ENCODE measurements at regions not wholly inside any gene's neighbourhood (a gene's known extent, or its start where the extent isn't known, plus 50 kb on each side); places are given as distances from the start of the nearest gene placed in this dataset.

DNA sequence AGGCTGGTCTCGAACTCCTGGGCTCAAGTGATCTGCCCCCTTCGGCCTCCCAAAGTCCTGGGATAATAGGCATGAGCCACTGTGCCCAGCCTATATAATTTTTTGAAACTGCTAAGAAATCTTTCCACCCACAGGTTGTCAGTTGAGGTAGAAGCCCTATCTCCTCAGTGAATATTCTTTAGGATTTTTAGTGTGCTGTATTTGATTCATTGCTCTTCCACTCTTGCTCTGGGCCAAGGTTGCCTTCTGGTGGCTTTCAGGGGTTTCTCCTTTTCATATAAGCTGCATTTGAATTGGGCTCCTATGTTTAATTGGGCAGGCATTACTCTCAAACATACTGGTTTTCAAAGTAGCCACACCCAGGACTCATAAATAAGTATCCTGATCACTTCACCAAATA is 931.2 kb downstream of the GATA3 start:
- H3K4me3 ChIP-seq (ENCODE audit: low read length in 2 of 2), result no peak overlapping the region
- no peak overlapping the region for H3K4me2 ChIP-seq (ENCODE audit: insufficient read depth, low read length, poor library complexity, severe bottlenecking)
- H2BK15ac ChIP-seq (ENCODE audit: low read length), result no peak overlapping the region
- no peaks in the 10 kb centered on the region for H3K27me3 ChIP-seq (ENCODE audit: control insufficient read depth in 3 of 3, insufficient read depth in 3 of 3, low read depth in 1 of 3, low read length in 3 of 3)
- H2BK120ac ChIP-seq (ENCODE audit: low read depth, low read length), result no peak overlapping the region
- H3K23ac ChIP-seq (ENCODE audit: low read depth, low read length, poor library complexity), result no peak overlapping the region
- no peak overlapping the region for H4K91ac ChIP-seq (ENCODE audit: low read depth, low read length, poor library complexity)
- no peak overlapping the region for H4K8ac ChIP-seq (ENCODE audit: low read depth, low read length)
- no peaks in the 10 kb centered on the region for H3K4me1 ChIP-seq (ENCODE audit: control insufficient read depth in 2 of 2, insufficient read depth in 1 of 2, low read depth in 1 of 2, low read length in 2 of 2)
- no peak for DNase-seq (ENCODE audit: low spot score)
- H3K9ac ChIP-seq (ENCODE audit: low read depth, low read length, poor library complexity), result no peak overlapping the region
- H2BK12ac ChIP-seq (ENCODE audit: low read length), result no peak overlapping the region
- H2AFZ ChIP-seq (ENCODE audit: low read length), result no peak overlapping the region
- no peaks in the 10 kb centered on the region for H3K9me3 ChIP-seq (replicated peaks in 1 of 2; ENCODE audit: control insufficient read depth in 2 of 2, insufficient read depth in 1 of 2, low read depth in 1 of 2, low read length in 2 of 2)
- no CpG with 5 or more reads among the region's 2 CpGs for WGBS, 2 donors (ENCODE audit: extremely low coverage in 2 of 2, insufficient read length in 2 of 2, insufficient replicate concordance in 1 of 2)
- H3K14ac ChIP-seq (ENCODE audit: low read length), result no peak overlapping the region
- no peak overlapping the region for H2BK5ac ChIP-seq (ENCODE audit: low read length)
- no peaks in the 10 kb centered on the region for H3K36me3 ChIP-seq (replicated peaks in 1 of 2; ENCODE audit: control insufficient read depth in 2 of 2, insufficient read depth in 2 of 2, low read length in 2 of 2)
- H3K79me1 ChIP-seq (ENCODE audit: low read depth, low read length), result no peaks in the 10 kb centered on the region
- H3K18ac ChIP-seq (ENCODE audit: low read length), result no peak overlapping the region
- no peak overlapping the region for H3K4ac ChIP-seq (ENCODE audit: low read length)
- no peak overlapping the region for H3K27ac ChIP-seq (replicated peaks; ENCODE audit: low read length)
- H2AK5ac ChIP-seq (ENCODE audit: low read depth, low read length), result no peak overlapping the region

- H3K4me2 ChIP-seq (ENCODE audit: insufficient read depth, low read length, poor library complexity, severe bottlenecking), result no peak overlapping the region
- no peak overlapping the region for H2BK120ac ChIP-seq (ENCODE audit: low read depth, low read length)
- H2AFZ ChIP-seq (ENCODE audit: low read length), result no peak overlapping the region
- H3K9ac ChIP-seq (ENCODE audit: low read depth, low read length, poor library complexity), result no peak overlapping the region
- no peak overlapping the region for H2BK5ac ChIP-seq (ENCODE audit: low read length)
- no peak overlapping the region for H3K4ac ChIP-seq (ENCODE audit: low read length)
- no peaks in the 10 kb centered on the region for H3K79me1 ChIP-seq (ENCODE audit: low read depth, low read length)
- H4K91ac ChIP-seq (ENCODE audit: low read depth, low read length, poor library complexity), result no peak overlapping the region
- no peak overlapping the region for H3K4me3 ChIP-seq (ENCODE audit: low read length in 2 of 2)
- H3K9me3 ChIP-seq (replicated peaks in 1 of 2; ENCODE audit: control insufficient read depth in 2 of 2, insufficient read depth in 1 of 2, low read depth in 1 of 2, low read length in 2 of 2), result no peaks in the 10 kb centered on the region
- no peak overlapping the region for H3K27ac ChIP-seq (replicated peaks; ENCODE audit: low read length)
- H2BK15ac ChIP-seq (ENCODE audit: low read length), result no peak overlapping the region
- no peak overlapping the region for H3K14ac ChIP-seq (ENCODE audit: low read length)
- no peak overlapping the region for H3K18ac ChIP-seq (ENCODE audit: low read length)
- no peak overlapping the region for H3K23ac ChIP-seq (ENCODE audit: low read depth, low read length, poor library complexity)
- no peak overlapping the region for H2AK5ac ChIP-seq (ENCODE audit: low read depth, low read length)
- H4K8ac ChIP-seq (ENCODE audit: low read depth, low read length), result no peak overlapping the region
- WGBS, 2 donors (ENCODE audit: extremely low coverage in 2 of 2, insufficient read length in 2 of 2, insufficient replicate concordance in 1 of 2), result no CpG with 5 or more reads among the region's 6 CpGs
- H3K36me3 ChIP-seq (replicated peaks in 1 of 2; ENCODE audit: control insufficient read depth in 2 of 2, insufficient read depth in 2 of 2, low read length in 2 of 2), result no peaks in the 10 kb centered on the region
- no peaks in the 10 kb centered on the region for H3K4me1 ChIP-seq (ENCODE audit: control insufficient read depth in 2 of 2, insufficient read depth in 1 of 2, low read depth in 1 of 2, low read length in 2 of 2)
- no peaks in the 10 kb centered on the region for H3K27me3 ChIP-seq (ENCODE audit: control insufficient read depth in 3 of 3, insufficient read depth in 3 of 3, low read depth in 1 of 3, low read length in 3 of 3)
- no peak overlapping the region for H2BK12ac ChIP-seq (ENCODE audit: low read length)
- DNase-seq (ENCODE audit: low spot score), result no peak
Observed at GRCh38 chr10:8986975-8987374, 932.5 kb downstream of the GATA3 start.

DNA sequence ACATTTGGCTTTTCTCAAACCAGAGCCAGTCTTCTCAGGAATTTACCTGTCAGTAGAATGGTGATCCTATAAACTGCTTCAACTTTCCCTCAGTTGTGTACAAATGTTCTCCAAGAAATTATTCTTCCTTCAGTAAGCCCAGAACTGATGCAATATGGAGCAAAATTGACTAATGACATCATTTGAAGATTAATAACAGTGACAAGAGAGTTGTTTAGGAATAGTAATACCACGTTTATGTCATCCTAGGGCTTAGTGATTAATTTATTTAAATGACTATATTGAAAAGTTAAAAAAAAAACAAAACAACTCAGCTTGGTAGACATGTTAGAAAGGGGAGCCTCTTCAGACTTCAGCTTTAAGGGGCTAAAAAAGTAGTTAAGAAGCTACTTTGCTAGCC is 933.2 kb downstream of the GATA3 start:
- Histone ChIP-seq H3K9me3 (replicated peaks in 1 of 2; ENCODE audit: control insufficient read depth in 2 of 2, insufficient read depth in 1 of 2, low read depth in 1 of 2, low read length in 2 of 2) (no peaks in the 10 kb centered on the region), H3K4me2 (ENCODE audit: insufficient read depth, low read length, poor library complexity, severe bottlenecking) (no peak overlapping the region), H4K91ac (ENCODE audit: low read depth, low read length, poor library complexity) (no peak overlapping the region)

GRCh38 chr10:8990280-8990987 is 935.9 kb downstream of the GATA3 start:
- no peaks in the 10 kb centered on the region for H3K27me3 ChIP-seq (ENCODE audit: control insufficient read depth in 3 of 3, insufficient read depth in 3 of 3, low read depth in 1 of 3, low read length in 3 of 3)
- no peak overlapping the region for H2BK15ac ChIP-seq (ENCODE audit: low read length)
- H2BK12ac ChIP-seq (ENCODE audit: low read length), result no peak overlapping the region
- H2AFZ ChIP-seq (ENCODE audit: low read length), result no peak overlapping the region
- H3K9me3 ChIP-seq (replicated peaks in 1 of 2; ENCODE audit: control insufficient read depth in 2 of 2, insufficient read depth in 1 of 2, low read depth in 1 of 2, low read length in 2 of 2), result no peaks in the 10 kb centered on the region
- H4K91ac ChIP-seq (ENCODE audit: low read depth, low read length, poor library complexity), result no peak overlapping the region
- no peak overlapping the region for H2BK5ac ChIP-seq (ENCODE audit: low read length)
- DNase-seq (ENCODE audit: low spot score), result no peak
- H3K14ac ChIP-seq (ENCODE audit: low read length), result no peak overlapping the region
- no peak overlapping the region for H2BK120ac ChIP-seq (ENCODE audit: low read depth, low read length)
- no CpG with 5 or more reads among the region's 3 CpGs for WGBS, 2 donors (ENCODE audit: extremely low coverage in 2 of 2, insufficient read length in 2 of 2, insufficient replicate concordance in 1 of 2)
- no peak overlapping the region for H3K4ac ChIP-seq (ENCODE audit: low read length)
- H3K4me3 ChIP-seq (ENCODE audit: low read length in 2 of 2), result no peak overlapping the region
- no peak overlapping the region for H3K4me2 ChIP-seq (ENCODE audit: insufficient read depth, low read length, poor library complexity, severe bottlenecking)
- no peaks in the 10 kb centered on the region for H3K79me1 ChIP-seq (ENCODE audit: low read depth, low read length)
- H2AK5ac ChIP-seq (ENCODE audit: low read depth, low read length), result no peak overlapping the region
- no peak overlapping the region for H3K9ac ChIP-seq (ENCODE audit: low read depth, low read length, poor library complexity)
- no peak overlapping the region for H4K8ac ChIP-seq (ENCODE audit: low read depth, low read length)
- H3K23ac ChIP-seq (ENCODE audit: low read depth, low read length, poor library complexity), result no peak overlapping the region
- no peaks in the 10 kb centered on the region for H3K36me3 ChIP-seq (replicated peaks in 1 of 2; ENCODE audit: control insufficient read depth in 2 of 2, insufficient read depth in 2 of 2, low read length in 2 of 2)
- no peaks in the 10 kb centered on the region for H3K4me1 ChIP-seq (ENCODE audit: control insufficient read depth in 2 of 2, insufficient read depth in 1 of 2, low read depth in 1 of 2, low read length in 2 of 2)
- H3K27ac ChIP-seq (replicated peaks; ENCODE audit: low read length), result no peak overlapping the region
- no peak overlapping the region for H3K18ac ChIP-seq (ENCODE audit: low read length)

More for the DNA sequence above, 933.2 kb downstream of the GATA3 start:
- no peaks in the 10 kb centered on the region for H3K36me3 ChIP-seq (replicated peaks in 1 of 2; ENCODE audit: control insufficient read depth in 2 of 2, insufficient read depth in 2 of 2, low read length in 2 of 2)
- H3K18ac ChIP-seq (ENCODE audit: low read length), result no peak overlapping the region
- H3K79me1 ChIP-seq (ENCODE audit: low read depth, low read length), result no peaks in the 10 kb centered on the region
- no peak overlapping the region for H3K4ac ChIP-seq (ENCODE audit: low read length)
- H3K4me1 ChIP-seq (ENCODE audit: control insufficient read depth in 2 of 2, insufficient read depth in 1 of 2, low read depth in 1 of 2, low read length in 2 of 2), result no peaks in the 10 kb centered on the region
- no peak overlapping the region for H2AFZ ChIP-seq (ENCODE audit: low read length)
- H4K8ac ChIP-seq (ENCODE audit: low read depth, low read length), result no peak overlapping the region
- H3K4me3 ChIP-seq (ENCODE audit: low read length in 2 of 2), result no peak overlapping the region
- no peak overlapping the region for H3K9ac ChIP-seq (ENCODE audit: low read depth, low read length, poor library complexity)
- no peaks in the 10 kb centered on the region for H3K27me3 ChIP-seq (ENCODE audit: control insufficient read depth in 3 of 3, insufficient read depth in 3 of 3, low read depth in 1 of 3, low read length in 3 of 3)
- H2BK15ac ChIP-seq (ENCODE audit: low read length), result no peak overlapping the region
- H2BK120ac ChIP-seq (ENCODE audit: low read depth, low read length), result no peak overlapping the region
- H3K27ac ChIP-seq (replicated peaks; ENCODE audit: low read length), result no peak overlapping the region
- no peak overlapping the region for H2BK12ac ChIP-seq (ENCODE audit: low read length)
- no CpG with 5 or more reads among the region's 1 CpG for WGBS, 2 donors (ENCODE audit: extremely low coverage in 2 of 2, insufficient read length in 2 of 2, insufficient replicate concordance in 1 of 2)
- H2AK5ac ChIP-seq (ENCODE audit: low read depth, low read length), result no peak overlapping the region
- H3K14ac ChIP-seq (ENCODE audit: low read length), result no peak overlapping the region
- DNase-seq (ENCODE audit: low spot score), result no peak
- H3K23ac ChIP-seq (ENCODE audit: low read depth, low read length, poor library complexity), result no peak overlapping the region
- no peak overlapping the region for H2BK5ac ChIP-seq (ENCODE audit: low read length)

Measured in neuronal stem cell (in vitro differentiated cells).